Memory B cell (primary cell): ENCODE measurements at regions not wholly inside any gene's neighbourhood (a gene's known extent, or its start where the extent isn't known, plus 50 kb on each side); places are given as distances from the start of the nearest gene placed in this dataset.
A peak's percentile ranks its signal among the peaks of the same experiment; 100 is the strongest.

Experiments used
- ATAC-seq: fragments of 150-1000 bp; cut with Tn5 transposase; 2 replicates; pipeline ENCODE4 v1.10.0; 2021; ENCODE audit warnings: low read depth, mild to moderate bottlenecking, moderate library complexity
- DNase-seq, 2 donors: peaks; one replicate each; pipeline ENCODE4 v3.0.0; 2022; ENCODE audit warnings: low spot score in 2 of 2
- H3K27ac Mint-ChIP-seq: one replicate; pipeline ENCODE4 v1.8.0; 2022; ENCODE audit warnings: mild to moderate bottlenecking, moderate library complexity, mixed read lengths
- H3K27me3 Mint-ChIP-seq: one replicate; pipeline ENCODE4 v1.8.0; 2022; ENCODE audit warnings: mixed read lengths
- H3K36me3 Mint-ChIP-seq: one replicate; pipeline ENCODE4 v1.8.0; 2022; ENCODE audit warnings: mild to moderate bottlenecking, mixed read lengths
- H3K4me1 Mint-ChIP-seq: one replicate; pipeline ENCODE4 v1.8.0; 2022; ENCODE audit warnings: mixed read lengths
- H3K4me3 Mint-ChIP-seq: one replicate; pipeline ENCODE4 v1.8.0; 2022; ENCODE audit warnings: mild to moderate bottlenecking, moderate library complexity, mixed read lengths
- H3K9me3 Mint-ChIP-seq: one replicate; pipeline ENCODE4 v1.8.0; 2022; ENCODE audit warnings: mixed read lengths

GRCh38 chr9:107137495-107138202 is 145.4 kb upstream of the RAD23B start:
- Mint-ChIP-seq H3K27me3 (peaks cover 12% of the 10 kb centered on the region), H3K4me3 (no peak overlapping the region), H3K9me3 (no peaks in the 10 kb centered on the region), H3K4me1 (no peaks in the 10 kb centered on the region), H3K36me3 (no peaks in the 10 kb centered on the region), H3K27ac (no peak overlapping the region)
- ATAC-seq (no peak), DNase-seq (peak in 1 of 2 donors; percentile 7)

- DNase-seq: no peak
- Mint-ChIP-seq H3K36me3 (no peaks in the 10 kb centered on the region), H3K4me3 (no peak overlapping the region), H3K27ac (no peak overlapping the region), H3K27me3 (peaks cover 12% of the 10 kb centered on the region), H3K9me3 (no peaks in the 10 kb centered on the region), H3K4me1 (no peaks in the 10 kb centered on the region)
- no peak for ATAC-seq
Observed at GRCh38 chr9:107138261-107138992, 144.7 kb upstream of the RAD23B start.

GRCh38 chr9:107141967-107142366 is 141.1 kb upstream of the RAD23B start:
- H3K27ac Mint-ChIP-seq: no peak overlapping the region
- H3K27me3 Mint-ChIP-seq: peaks cover 16% of the 10 kb centered on the region
- H3K36me3 Mint-ChIP-seq: no peaks in the 10 kb centered on the region
- H3K4me3 Mint-ChIP-seq: no peak overlapping the region
- H3K4me1 Mint-ChIP-seq: no peaks in the 10 kb centered on the region
- no peak for DNase-seq
- H3K9me3 Mint-ChIP-seq: no peaks in the 10 kb centered on the region
- no peak for ATAC-seq

GRCh38 chr9:107142430-107142829 is 140.6 kb upstream of the RAD23B start:
- Mint-ChIP-seq H3K9me3 (no peaks in the 10 kb centered on the region), H3K4me1 (no peaks in the 10 kb centered on the region), H3K4me3 (no peak overlapping the region), H3K27ac (no peak overlapping the region), H3K27me3 (peaks cover 13% of the 10 kb centered on the region), H3K36me3 (no peaks in the 10 kb centered on the region)
- ATAC-seq (no peak), DNase-seq (no peak)

GRCh38 chr9:107142896-107143603 is 140.0 kb upstream of the RAD23B start:
- Mint-ChIP-seq H3K4me3 (no peak overlapping the region), H3K27ac (no peak overlapping the region), H3K9me3 (no peaks in the 10 kb centered on the region), H3K4me1 (no peaks in the 10 kb centered on the region), H3K36me3 (no peaks in the 10 kb centered on the region), H3K27me3 (peaks cover 13% of the 10 kb centered on the region)
- ATAC-seq: no peak
- DNase-seq: no peak

- no peak overlapping the region for H3K27ac Mint-ChIP-seq
- H3K9me3 Mint-ChIP-seq: peaks cover 2% of the 10 kb centered on the region
- no peak for ATAC-seq
- peaks cover 13% of the 10 kb centered on the region for H3K27me3 Mint-ChIP-seq
- no peaks in the 10 kb centered on the region for H3K36me3 Mint-ChIP-seq
- H3K4me3 Mint-ChIP-seq: no peak overlapping the region
- no peaks in the 10 kb centered on the region for H3K4me1 Mint-ChIP-seq
- no peak for DNase-seq
Observed at GRCh38 chr9:107144475-107144874, 138.6 kb upstream of the RAD23B start.

- ATAC-seq: no peak
- no peaks in the 10 kb centered on the region for H3K4me1 Mint-ChIP-seq
- peaks cover 8% of the 10 kb centered on the region for H3K9me3 Mint-ChIP-seq
- no peak overlapping the region for H3K4me3 Mint-ChIP-seq
- no peak for DNase-seq
- H3K27ac Mint-ChIP-seq: no peak overlapping the region
- peaks cover 12% of the 10 kb centered on the region for H3K27me3 Mint-ChIP-seq
- no peaks in the 10 kb centered on the region for H3K36me3 Mint-ChIP-seq
Observed at GRCh38 chr9:107147134-107147533, 135.9 kb upstream of the RAD23B start.

- no peak for ATAC-seq
- Mint-ChIP-seq H3K27ac (no peak overlapping the region), H3K36me3 (no peaks in the 10 kb centered on the region), H3K4me1 (no peaks in the 10 kb centered on the region), H3K27me3 (peaks cover 12% of the 10 kb centered on the region), H3K9me3 (peaks cover 8% of the 10 kb centered on the region), H3K4me3 (no peak overlapping the region)
- no peak for DNase-seq
Observed at GRCh38 chr9:107148216-107148615, 134.9 kb upstream of the RAD23B start.

GRCh38 chr9:107149756-107150155 is 133.3 kb upstream of the RAD23B start:
- no peaks in the 10 kb centered on the region for H3K4me1 Mint-ChIP-seq
- DNase-seq: no peak

GRCh38 chr9:107153336-107153735 is 129.7 kb upstream of the RAD23B start:
- H3K27me3 Mint-ChIP-seq: peaks cover 18% of the 10 kb centered on the region
- H3K4me1 Mint-ChIP-seq: no peaks in the 10 kb centered on the region
- DNase-seq: no peak
- H3K27ac Mint-ChIP-seq: no peak overlapping the region
- no peak for ATAC-seq
- H3K4me3 Mint-ChIP-seq: no peak overlapping the region
- no peaks in the 10 kb centered on the region for H3K36me3 Mint-ChIP-seq
- H3K9me3 Mint-ChIP-seq: peaks cover 8% of the 10 kb centered on the region

More at GRCh38 chr9:107149756-107150155, 133.3 kb upstream of the RAD23B start:
- H3K9me3 Mint-ChIP-seq: peaks cover 8% of the 10 kb centered on the region
- H3K36me3 Mint-ChIP-seq: no peaks in the 10 kb centered on the region
- H3K27ac Mint-ChIP-seq: no peak overlapping the region
- ATAC-seq: no peak
- H3K27me3 Mint-ChIP-seq: peaks cover 14% of the 10 kb centered on the region
- no peak overlapping the region for H3K4me3 Mint-ChIP-seq

GRCh38 chr9:107154291-107154690 is 128.8 kb upstream of the RAD23B start:
- Mint-ChIP-seq H3K36me3 (no peaks in the 10 kb centered on the region), H3K4me3 (no peak overlapping the region), H3K4me1 (no peaks in the 10 kb centered on the region), H3K27me3 (peaks cover 17% of the 10 kb centered on the region), H3K9me3 (peaks cover 6% of the 10 kb centered on the region), H3K27ac (no peak overlapping the region)
- ATAC-seq (no peak), DNase-seq (no peak)

- ATAC-seq (no peak), DNase-seq (no peak)
- Mint-ChIP-seq H3K27me3 (peaks cover 17% of the 10 kb centered on the region), H3K27ac (no peak overlapping the region), H3K4me1 (no peaks in the 10 kb centered on the region), H3K9me3 (peaks cover 6% of the 10 kb centered on the region), H3K4me3 (no peak overlapping the region), H3K36me3 (no peaks in the 10 kb centered on the region)
Observed at GRCh38 chr9:107154766-107155165, 128.3 kb upstream of the RAD23B start.

GRCh38 chr9:107155244-107155817 is 127.7 kb upstream of the RAD23B start:
- no peaks in the 10 kb centered on the region for H3K4me1 Mint-ChIP-seq
- no peak overlapping the region for H3K27ac Mint-ChIP-seq
- no peak overlapping the region for H3K4me3 Mint-ChIP-seq
- no peak for ATAC-seq
- no peaks in the 10 kb centered on the region for H3K36me3 Mint-ChIP-seq
- peaks cover 4% of the 10 kb centered on the region for H3K9me3 Mint-ChIP-seq
- H3K27me3 Mint-ChIP-seq: peaks cover 14% of the 10 kb centered on the region
- DNase-seq: no peak

GRCh38 chr9:107158321-107158720 is 124.8 kb upstream of the RAD23B start:
- Mint-ChIP-seq H3K27ac (no peak overlapping the region), H3K4me3 (no peak overlapping the region), H3K27me3 (peaks cover 11% of the 10 kb centered on the region), H3K36me3 (no peaks in the 10 kb centered on the region), H3K4me1 (no peaks in the 10 kb centered on the region), H3K9me3 (no peaks in the 10 kb centered on the region)
- DNase-seq (no peak), ATAC-seq (peak; percentile 43)
